LNCAP (cell line): ENCODE measurements at regions not wholly inside any gene's neighbourhood (a gene's known extent, or its start where the extent isn't known, plus 50 kb on each side); places are given as distances from the start of the nearest gene placed in this dataset.

Experiments
- TF ChIP-seq, protein P1 (sequence below): fragments of 450-650 bp; IDR thresholded peaks from 2 replicates; pipeline ENCODE4 v1.5.1; 2017; ENCODE audit warnings: mild to moderate bottlenecking

- TF ChIP-seq, protein P1, sequence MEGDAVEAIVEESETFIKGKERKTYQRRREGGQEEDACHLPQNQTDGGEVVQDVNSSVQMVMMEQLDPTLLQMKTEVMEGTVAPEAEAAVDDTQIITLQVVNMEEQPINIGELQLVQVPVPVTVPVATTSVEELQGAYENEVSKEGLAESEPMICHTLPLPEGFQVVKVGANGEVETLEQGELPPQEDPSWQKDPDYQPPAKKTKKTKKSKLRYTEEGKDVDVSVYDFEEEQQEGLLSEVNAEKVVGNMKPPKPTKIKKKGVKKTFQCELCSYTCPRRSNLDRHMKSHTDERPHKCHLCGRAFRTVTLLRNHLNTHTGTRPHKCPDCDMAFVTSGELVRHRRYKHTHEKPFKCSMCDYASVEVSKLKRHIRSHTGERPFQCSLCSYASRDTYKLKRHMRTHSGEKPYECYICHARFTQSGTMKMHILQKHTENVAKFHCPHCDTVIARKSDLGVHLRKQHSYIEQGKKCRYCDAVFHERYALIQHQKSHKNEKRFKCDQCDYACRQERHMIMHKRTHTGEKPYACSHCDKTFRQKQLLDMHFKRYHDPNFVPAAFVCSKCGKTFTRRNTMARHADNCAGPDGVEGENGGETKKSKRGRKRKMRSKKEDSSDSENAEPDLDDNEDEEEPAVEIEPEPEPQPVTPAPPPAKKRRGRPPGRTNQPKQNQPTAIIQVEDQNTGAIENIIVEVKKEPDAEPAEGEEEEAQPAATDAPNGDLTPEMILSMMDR: no peak
Observed at GRCh38 chr5:54804521-54804920, 180.9 kb downstream of the ESM1 start.

DNA sequence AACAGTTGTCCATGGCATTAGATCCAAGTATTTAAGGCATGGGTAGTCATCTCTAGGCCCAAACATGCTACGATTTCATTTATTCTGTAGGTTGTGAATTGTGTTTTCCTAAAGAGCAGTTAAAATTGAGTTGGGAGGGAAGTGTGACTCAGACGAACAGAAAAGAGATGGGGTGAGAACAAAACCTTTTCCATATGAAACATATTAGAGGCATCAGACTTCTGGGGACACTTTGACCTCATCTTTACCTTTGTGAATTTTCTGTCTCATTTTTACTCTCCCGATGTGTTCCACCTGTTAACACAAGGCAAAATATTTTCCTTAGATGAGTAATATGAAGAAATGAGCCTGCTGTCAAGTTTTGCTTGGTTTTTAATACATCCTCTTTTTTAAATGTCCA lies 181.3 kb downstream of the ESM1 start:
- TF ChIP-seq, protein P1: no peak

GRCh38 chr5:54803471-54804011 lies 181.9 kb downstream of the ESM1 start:
- TF ChIP-seq, protein P1: no peak

- TF ChIP-seq, protein P1: no peak
Observed at GRCh38 chr5:54799645-54800044, 185.7 kb downstream of the ESM1 start.

- TF ChIP-seq, protein P1: no peak
Observed at GRCh38 chr5:54795777-54796176, 189.6 kb downstream of the ESM1 start.

- TF ChIP-seq, protein P1: no peak
Observed at GRCh38 chr5:54795284-54795683, 190.1 kb downstream of the ESM1 start.

DNA sequence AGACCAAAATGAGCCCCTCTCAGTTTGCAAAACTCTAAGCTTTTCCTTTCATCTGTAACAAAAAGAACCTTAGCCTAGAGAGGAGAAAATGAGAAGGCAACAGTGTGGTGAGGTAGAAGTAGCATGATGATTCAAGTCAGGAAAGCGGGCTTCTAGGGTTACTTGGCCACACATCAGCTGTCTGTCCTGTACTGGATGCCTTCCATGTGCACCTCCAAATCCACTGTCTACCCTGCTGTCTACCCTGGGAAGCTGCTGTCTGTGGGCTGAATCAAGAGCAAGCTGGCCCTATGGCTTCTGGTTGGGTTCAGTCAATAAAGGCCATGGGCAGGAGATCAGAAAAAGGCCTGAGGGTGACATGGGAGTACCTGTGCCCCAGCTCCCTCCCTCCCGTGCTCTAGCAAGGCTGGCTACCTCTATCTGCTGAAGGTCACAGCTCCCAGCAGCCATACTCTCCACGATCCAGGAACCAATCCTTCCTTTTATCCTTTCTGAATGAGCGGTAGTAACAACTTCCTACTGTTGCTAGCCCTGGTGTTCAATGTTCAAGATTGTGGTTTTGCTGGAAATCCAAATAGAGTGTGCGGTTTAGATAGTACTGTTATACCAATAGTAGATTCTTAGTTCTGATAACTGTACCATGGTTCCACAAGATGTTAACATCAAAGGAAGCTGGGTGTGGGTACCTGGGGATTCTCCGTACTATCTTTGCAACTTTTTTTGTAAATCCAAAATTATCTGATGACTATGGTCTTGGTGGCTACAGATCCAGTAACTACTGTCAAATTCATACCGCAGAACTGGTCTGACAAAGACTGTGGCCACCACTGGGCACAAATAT lies 191.0 kb downstream of the ESM1 start:
- TF ChIP-seq, protein P1: no peak
